SK-N-DZ (cell line): ENCODE measurements at regions not wholly inside any gene's neighbourhood (a gene's known extent, or its start where the extent isn't known, plus 50 kb on each side); places are given as distances from the start of the nearest gene placed in this dataset.

Source experiments
- DNase-seq: peaks from one replicate; pipeline ENCODE4 v3.0.0-alpha.2; 2015; ENCODE audit warnings: low spot score

DNA sequence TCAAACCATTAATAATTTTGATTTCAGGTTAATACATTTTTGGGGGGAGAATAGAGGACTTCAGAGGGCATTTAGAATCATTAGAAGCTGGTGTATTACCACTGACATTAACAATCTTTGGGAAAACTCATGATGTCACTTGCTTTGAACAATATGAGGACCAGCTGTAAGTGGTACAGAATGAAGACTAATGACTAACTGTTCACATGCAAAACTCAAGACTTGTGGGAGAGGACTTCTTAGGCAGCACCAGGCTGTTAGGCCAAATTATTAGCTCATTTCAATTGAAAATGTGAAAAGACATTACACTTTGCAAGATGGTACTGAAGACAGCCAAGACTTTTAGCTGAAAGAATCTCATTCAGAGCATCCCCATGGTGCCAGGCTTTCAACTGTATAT lies 426.2 kb upstream of the ADAMTS9 start:
- no peak for DNase-seq

DNA sequence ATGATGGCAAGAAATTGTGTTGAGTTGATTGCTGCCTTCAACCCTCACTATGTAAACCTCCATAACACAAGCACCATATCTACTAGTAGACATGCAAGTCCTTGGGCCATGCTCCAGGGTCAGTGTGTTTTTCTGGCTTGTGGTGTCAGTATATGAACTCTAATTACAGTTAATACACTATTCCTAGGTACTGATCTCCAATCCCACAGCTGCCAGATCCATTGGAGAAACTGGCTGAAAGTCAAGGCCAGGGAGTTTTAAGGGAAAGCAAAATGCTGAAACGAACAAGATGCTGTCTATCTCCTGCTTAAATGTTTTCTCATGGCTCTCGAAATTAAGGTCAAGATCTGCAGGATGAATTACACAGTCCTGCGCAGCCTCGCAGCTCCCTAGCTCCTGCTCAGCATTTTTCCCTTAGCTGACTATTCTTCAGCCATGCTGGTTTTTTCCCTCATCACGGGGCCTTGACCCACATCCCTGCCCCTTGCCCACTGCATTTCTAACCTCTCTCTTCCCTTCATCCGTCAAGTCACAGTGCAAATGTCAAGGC lies 425.0 kb upstream of the ADAMTS9 start:
- no peak for DNase-seq

DNA sequence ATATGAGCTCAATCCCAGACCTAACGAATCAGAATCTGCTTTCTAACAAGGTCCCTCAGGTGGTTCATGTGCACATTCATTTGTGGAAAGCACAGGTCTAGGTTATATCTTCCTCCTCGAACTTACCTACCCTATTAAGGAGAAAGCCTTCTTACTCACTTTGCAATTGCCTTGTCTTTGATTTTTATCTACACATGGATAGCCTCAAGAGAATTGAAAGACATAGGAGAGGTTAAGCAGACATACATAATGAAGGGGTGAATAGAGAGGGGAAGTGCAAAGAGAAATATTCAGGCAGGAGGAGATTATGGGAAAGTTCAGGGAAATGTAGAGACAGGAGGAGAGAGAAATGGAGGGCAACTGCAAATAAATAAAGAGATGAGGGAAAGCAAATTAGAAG lies 422.9 kb upstream of the ADAMTS9 start:
- peak; percentile 94 for DNase-seq

DNA sequence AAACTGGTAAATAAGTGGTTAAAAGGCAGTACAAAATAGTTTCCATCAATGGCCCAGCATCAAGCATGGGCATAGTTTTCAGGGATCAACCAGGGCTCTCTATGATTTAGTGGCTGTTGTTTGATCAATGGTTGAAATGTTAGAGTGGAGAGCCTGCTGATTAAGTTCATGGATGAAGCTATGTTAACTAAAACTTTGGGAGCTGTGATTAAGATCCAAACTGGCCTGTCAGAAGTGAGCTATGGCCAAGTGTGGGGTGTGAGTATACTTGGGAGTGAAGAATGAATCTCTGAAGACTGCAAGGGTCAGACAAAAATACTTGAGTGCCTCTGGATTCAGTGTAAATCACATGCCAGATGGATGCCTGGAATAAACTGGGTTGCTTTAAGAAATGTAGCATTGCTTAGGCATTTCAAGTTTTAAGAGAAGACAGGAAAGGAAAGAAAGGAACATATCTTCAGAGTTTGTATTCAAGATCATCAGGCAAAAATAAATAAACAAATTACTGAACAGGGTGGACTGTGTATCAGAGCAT lies 422.2 kb upstream of the ADAMTS9 start:
- no peak for DNase-seq

GRCh38 chr3:65107174-65107573 lies 419.4 kb upstream of the ADAMTS9 start:
- no peak for DNase-seq

DNA sequence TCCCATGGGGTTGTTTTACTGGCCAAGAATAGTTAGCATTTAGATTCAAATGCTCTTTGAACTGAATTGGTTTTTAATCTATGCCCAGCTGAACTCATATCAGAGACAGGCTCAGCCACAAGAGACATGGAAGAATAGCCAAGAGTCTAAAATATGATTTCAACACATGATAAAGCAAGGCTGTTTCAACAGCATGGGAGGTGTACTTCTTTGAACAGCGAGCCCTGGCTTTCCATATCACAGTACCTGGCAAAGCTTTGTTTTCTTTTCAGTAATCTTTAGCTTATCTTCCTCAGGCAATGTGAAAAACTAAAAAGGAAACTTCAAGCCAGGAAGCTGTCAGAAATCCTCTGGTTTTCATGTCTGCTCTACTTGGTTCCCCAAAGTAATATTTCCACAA lies 413.6 kb upstream of the ADAMTS9 start:
- DNase-seq: no peak

DNA sequence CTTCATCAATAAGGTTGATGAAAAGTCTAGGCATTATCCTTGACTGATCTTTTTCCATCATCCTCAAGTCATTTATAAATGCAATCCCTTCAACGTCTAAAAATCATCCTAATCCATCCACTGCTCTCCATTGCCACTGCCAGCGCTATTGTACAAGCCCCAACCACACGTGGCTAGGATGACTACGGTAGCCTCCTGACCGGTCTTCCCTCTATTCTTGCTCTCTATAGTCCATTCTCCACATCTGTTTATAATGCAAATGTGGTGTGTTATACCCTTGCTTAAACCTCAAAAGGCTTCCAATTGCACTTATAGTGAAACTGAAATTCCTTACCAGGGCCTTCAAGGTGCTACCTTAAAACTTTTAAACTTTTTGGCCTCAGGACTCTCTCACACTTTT lies 410.6 kb upstream of the ADAMTS9 start:
- DNase-seq: no peak

- DNase-seq: no peak
Measured at GRCh38 chr3:65096110-65096745, 408.4 kb upstream of the ADAMTS9 start.

DNA sequence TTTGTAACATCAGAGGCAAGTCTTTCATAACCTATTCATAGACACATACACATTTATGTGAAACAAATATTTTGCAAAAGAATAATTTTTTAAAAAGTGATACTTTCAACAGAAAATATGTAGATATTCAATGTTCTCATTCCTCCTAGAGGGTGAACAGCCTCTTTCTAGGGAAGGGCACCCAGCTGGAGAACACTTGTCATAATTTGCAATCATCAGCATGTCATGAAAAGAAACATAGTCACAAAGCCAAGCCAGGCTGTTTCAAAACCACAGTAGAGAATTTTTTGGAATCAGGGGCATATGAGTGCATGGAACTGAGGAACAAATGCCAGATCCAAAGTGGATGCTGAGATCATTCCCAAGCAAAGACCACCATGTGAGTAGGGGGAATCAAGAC lies 406.9 kb upstream of the ADAMTS9 start:
- no peak for DNase-seq

- peak; percentile 67 for DNase-seq
Measured at GRCh38 chr3:65093641-65094040, 405.8 kb upstream of the ADAMTS9 start.

DNA sequence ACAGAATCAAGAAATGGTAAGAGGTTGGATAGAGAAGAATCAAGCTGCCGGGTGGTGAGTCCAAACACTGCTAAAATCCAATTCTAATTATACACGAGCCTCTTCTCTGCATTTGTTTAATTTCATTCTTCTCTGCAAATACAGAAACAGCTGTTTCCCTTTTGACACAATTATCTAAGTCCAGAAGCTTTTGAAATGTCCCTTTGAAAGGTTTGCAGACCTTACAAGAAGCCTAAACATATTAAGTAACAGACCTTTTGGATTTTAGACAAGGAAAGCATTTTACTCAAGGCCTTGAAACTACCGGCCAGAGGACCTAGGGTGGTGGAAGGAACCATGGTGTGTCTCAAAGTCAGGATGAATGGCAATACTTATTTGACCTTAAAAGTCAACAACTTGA lies 403.8 kb upstream of the ADAMTS9 start:
- peak; percentile 26 for DNase-seq

GRCh38 chr3:65083240-65083639 lies 395.4 kb upstream of the ADAMTS9 start:
- no peak for DNase-seq

DNA sequence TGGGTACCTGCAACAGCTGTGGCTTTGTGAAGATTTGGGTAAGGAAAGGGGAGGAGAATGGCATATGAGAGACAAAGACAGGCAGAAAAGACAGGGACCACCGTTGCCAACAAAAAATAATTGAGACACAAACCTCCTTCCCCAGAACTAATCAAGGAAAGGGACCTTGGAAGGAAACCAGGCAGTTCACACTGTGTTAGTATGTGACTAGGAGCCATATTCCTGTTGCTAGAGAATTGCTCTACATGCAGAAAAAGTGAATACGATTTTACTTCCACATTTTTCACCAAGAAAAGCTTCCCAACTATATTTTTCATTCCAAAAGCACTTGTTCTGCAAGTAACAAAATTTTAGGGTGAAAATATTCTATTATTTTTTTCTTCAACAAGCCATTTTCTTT lies 393.7 kb upstream of the ADAMTS9 start:
- no peak for DNase-seq

- no peak for DNase-seq
Measured at GRCh38 chr3:65080432-65080831, 392.6 kb upstream of the ADAMTS9 start.

- no peak for DNase-seq
Measured at GRCh38 chr3:65079560-65079959, 391.8 kb upstream of the ADAMTS9 start.

DNA sequence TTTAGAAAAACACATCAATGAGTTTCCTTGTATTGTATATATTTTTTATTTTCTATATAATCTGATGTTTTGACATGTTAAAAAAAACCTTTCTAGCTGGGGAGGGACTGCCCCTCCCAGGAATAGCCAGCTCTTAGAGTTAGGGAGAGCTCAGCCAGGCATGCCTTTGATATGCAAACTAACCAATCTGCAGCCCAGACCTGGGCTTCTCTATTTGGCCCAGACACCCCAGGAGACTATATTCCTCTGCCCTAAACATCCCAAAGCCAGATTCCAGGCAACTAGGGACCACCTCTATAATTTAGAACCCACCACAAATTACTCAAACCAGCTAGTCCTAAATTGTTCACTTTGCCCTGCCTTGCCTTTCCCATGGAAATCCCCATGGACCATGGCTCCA lies 390.9 kb upstream of the ADAMTS9 start:
- DNase-seq: no peak

- DNase-seq: no peak
Measured at GRCh38 chr3:65077124-65077523, 389.3 kb upstream of the ADAMTS9 start.

GRCh38 chr3:65070968-65071367 lies 383.2 kb upstream of the ADAMTS9 start:
- DNase-seq: no peak

- no peak for DNase-seq
Measured at GRCh38 chr3:65060904-65061303, 373.1 kb upstream of the ADAMTS9 start.

DNA sequence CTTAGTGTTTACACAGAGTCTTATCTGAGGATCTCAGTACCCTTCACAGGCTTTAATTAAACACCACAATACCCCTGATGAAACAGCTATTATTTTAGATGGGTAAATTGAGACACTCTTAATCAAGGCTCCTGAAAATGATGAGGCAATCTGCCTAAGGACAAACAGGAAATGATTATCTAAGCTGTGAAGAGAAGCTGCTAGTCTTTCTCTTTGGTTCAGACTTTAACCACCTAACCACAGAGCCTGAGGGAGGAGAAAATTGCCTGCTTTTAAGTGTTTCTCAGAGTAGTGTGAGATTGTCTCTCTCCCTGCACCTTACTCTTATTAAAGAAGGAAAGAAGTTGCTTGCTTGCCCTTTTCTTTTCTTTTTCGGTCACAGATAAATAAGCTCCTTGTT lies 364.3 kb upstream of the ADAMTS9 start:
- DNase-seq: no peak

DNA sequence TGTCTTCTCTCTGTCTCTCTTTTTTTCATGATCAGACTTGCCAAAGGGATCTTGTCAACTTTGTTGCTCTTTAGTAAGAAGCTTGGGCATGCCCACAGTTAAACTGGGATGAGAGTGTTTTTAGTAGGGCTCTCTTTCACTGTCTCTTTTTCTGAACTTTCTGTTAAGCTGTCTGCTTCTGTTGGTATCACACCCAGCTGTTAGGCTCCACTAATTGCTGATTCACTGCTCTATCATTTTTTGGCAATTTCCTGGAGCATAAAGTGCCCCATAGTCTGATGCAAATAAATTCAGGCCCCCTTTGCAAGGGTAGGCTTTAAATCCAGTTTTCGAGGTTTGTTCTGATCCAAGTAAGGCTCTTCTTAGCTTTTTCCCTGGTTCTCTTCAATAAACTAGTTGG lies 360.4 kb upstream of the ADAMTS9 start:
- DNase-seq: no peak

DNA sequence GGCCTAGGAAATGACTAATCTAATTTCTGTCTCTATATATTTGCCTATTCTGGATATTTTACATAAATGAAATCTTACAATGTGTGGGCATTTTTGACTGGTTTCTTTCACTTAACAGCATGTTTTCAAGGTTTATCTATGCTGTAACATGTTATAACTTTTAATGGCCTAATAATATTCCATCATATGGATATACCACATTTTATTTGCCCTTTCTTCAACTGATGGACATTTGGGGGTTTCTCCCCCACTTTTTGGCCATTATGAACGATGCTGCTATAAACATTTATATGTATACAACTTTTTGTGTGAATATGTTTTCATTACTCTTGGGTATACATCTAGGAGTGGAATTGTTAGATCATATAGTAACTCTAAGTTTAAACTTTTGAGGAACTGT lies 357.3 kb upstream of the ADAMTS9 start:
- DNase-seq: no peak

- no peak for DNase-seq
Measured at GRCh38 chr3:65044401-65044800, 356.6 kb upstream of the ADAMTS9 start.

DNA sequence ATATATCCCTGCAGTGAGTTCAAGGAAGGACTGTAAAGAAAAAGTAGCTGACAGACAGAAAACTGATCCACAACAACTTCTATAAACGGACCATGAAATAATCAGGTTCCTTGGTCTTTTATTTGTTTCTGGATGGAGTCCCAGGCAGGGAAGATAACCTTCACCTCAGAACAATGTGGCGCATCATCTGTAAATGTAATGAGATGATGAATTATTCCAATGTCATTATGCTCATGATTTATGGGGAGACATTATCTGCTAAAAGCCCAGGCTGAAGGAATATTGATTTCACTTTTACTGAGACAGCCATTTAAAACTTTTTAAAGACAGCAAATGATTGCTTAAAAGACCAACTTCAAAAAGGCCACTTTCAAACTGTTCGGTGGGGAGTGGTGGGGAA lies 354.9 kb upstream of the ADAMTS9 start:
- peak; percentile 18 for DNase-seq
